ENCODE measurements at regions not wholly inside any gene's neighbourhood (a gene's known extent, or its start where the extent isn't known, plus 50 kb on each side); places are given as distances from the start of the nearest gene placed in this dataset.

DNA sequence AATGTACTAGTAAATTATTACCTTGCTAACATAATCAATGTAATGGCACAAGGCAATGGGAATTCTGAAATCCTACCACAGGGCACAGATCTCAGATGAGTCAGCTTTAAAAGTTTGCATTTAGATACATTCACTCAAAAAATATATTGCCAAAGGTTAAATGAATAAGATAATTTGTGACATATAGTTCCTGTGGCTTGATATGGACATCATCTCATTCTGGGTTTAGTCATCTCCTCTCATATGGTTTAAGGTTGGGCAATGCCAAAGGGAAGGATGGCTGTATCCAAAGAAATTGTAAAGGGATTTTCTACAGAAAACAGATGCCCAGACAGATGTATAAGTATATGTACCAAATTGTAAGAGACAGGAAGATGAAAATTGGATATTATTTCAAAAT, 1065.0 kb downstream of the LRFN5 start:
- Histone ChIP-seq H4K5ac (ENCODE audit: low read length) (no peak overlapping the region), H2BK120ac (ENCODE audit: low read depth, low read length) (no peak overlapping the region), H3K18ac (ENCODE audit: low read length) (no peak overlapping the region), H3K4me1 (ENCODE audit: control insufficient read depth, low read depth, low read length) (no peaks in the 10 kb centered on the region), H3K23ac (ENCODE audit: low read length) (no peak overlapping the region), H3K79me1 (ENCODE audit: low read length) (no peaks in the 10 kb centered on the region), H4K8ac (ENCODE audit: low read depth, low read length) (no peak overlapping the region), H3K4me3 (ENCODE audit: low read length) (no peak overlapping the region), H3K27ac (ENCODE audit: low read depth, low read length) (no peak overlapping the region), H3K9ac (ENCODE audit: low read length) (no peak overlapping the region), H3K79me2 (ENCODE audit: control insufficient read depth, insufficient read depth, low read length) (no peaks in the 10 kb centered on the region), H3K4me2 (ENCODE audit: low read length) (no peak overlapping the region), H3K36me3 (ENCODE audit: control insufficient read depth, insufficient read depth, low read length) (no peaks in the 10 kb centered on the region), H2AK5ac (ENCODE audit: low read length) (no peak overlapping the region), H3K4ac (ENCODE audit: low read depth, low read length) (no peak overlapping the region), H3K56ac (ENCODE audit: low read length) (no peak overlapping the region), H2BK15ac (replicated peaks; ENCODE audit: low read depth) (no peak overlapping the region), H3K27me3 (ENCODE audit: insufficient read depth, low read length, poor library complexity) (no peaks in the 10 kb centered on the region), H2BK5ac (ENCODE audit: low read length) (no peak overlapping the region)
- no peak for DNase-seq

DNA sequence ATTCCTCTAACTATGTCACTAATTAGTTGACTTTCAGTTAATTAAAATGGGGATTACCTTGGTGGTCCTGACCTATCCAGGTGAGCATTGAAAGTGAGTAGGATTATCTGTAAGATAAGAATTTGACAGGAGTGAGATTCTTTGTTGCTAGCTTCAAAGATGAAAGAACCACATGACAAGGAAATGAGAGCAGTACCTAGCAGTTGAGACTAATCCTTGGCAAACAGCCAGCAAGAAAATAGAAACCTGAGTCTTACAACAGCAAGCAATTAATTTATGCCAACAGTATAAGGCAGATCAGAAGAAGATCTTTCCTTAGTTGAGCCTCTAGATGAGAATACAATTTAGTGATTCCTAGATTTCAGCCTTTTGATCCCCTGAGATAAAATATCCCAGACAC, 1058.4 kb downstream of the LRFN5 start:
- no peak overlapping the region for H2BK15ac ChIP-seq (replicated peaks; ENCODE audit: low read depth)
- no peaks in the 10 kb centered on the region for H3K27me3 ChIP-seq (ENCODE audit: insufficient read depth, low read length, poor library complexity)
- no peak overlapping the region for H3K27ac ChIP-seq (ENCODE audit: low read depth, low read length)
- DNase-seq: peak; percentile 37
- H3K23ac ChIP-seq (ENCODE audit: low read length): no peak overlapping the region
- H3K18ac ChIP-seq (ENCODE audit: low read length): no peak overlapping the region
- no peak overlapping the region for H4K8ac ChIP-seq (ENCODE audit: low read depth, low read length)
- H3K4me3 ChIP-seq (ENCODE audit: low read length): no peak overlapping the region
- no peak overlapping the region for H2AK5ac ChIP-seq (ENCODE audit: low read length)
- no peak overlapping the region for H3K9ac ChIP-seq (ENCODE audit: low read length)
- H3K4me2 ChIP-seq (ENCODE audit: low read length): no peak overlapping the region
- H3K4me1 ChIP-seq (ENCODE audit: control insufficient read depth, low read depth, low read length): no peaks in the 10 kb centered on the region
- H2BK5ac ChIP-seq (ENCODE audit: low read length): no peak overlapping the region
- H4K5ac ChIP-seq (ENCODE audit: low read length): no peak overlapping the region
- H3K79me2 ChIP-seq (ENCODE audit: control insufficient read depth, insufficient read depth, low read length): no peaks in the 10 kb centered on the region
- H3K36me3 ChIP-seq (ENCODE audit: control insufficient read depth, insufficient read depth, low read length): no peaks in the 10 kb centered on the region
- no peak overlapping the region for H3K4ac ChIP-seq (ENCODE audit: low read depth, low read length)
- no peak overlapping the region for H2BK120ac ChIP-seq (ENCODE audit: low read depth, low read length)
- H3K79me1 ChIP-seq (ENCODE audit: low read length): no peaks in the 10 kb centered on the region
- H3K56ac ChIP-seq (ENCODE audit: low read length): no peak overlapping the region

DNA sequence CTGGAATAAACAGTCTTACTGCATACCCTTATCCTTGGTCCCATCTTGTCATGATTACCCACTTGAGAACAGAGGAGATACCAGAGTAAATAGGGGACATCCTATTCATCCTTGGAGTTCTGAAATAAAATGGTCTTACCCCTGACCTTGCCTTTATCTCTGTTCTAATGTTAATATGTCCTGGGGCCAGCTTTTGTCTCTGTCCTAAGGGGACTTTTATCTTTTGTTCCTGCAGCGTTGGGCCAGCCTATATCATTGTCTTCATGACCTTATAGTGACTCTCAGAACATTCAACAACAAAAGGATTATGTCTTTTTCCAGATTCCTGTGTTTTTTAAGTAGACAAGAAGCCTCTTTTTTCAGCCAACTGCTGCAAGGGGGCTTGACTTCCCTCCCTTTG, 1057.5 kb downstream of the LRFN5 start:
- no CpG with 5 or more reads among the region's 1 CpG for WGBS (ENCODE audit: extremely low coverage, insufficient coverage, low lambda C conversion rate)
- Histone ChIP-seq H3K56ac (ENCODE audit: low read length) (no peak overlapping the region), H3K18ac (ENCODE audit: low read length) (no peak overlapping the region), H2BK5ac (ENCODE audit: low read length) (no peak overlapping the region), H3K9ac (ENCODE audit: low read length) (no peak overlapping the region), H3K4me1 (ENCODE audit: control insufficient read depth, low read depth, low read length) (no peaks in the 10 kb centered on the region), H3K27me3 (ENCODE audit: insufficient read depth, low read length, poor library complexity) (no peaks in the 10 kb centered on the region), H3K79me2 (ENCODE audit: control insufficient read depth, insufficient read depth, low read length) (no peaks in the 10 kb centered on the region), H4K8ac (ENCODE audit: low read depth, low read length) (no peak overlapping the region), H3K27ac (ENCODE audit: low read depth, low read length) (no peak overlapping the region), H3K23ac (ENCODE audit: low read length) (no peak overlapping the region), H3K4ac (ENCODE audit: low read depth, low read length) (no peak overlapping the region), H3K4me3 (ENCODE audit: low read length) (no peak overlapping the region), H3K4me2 (ENCODE audit: low read length) (no peak overlapping the region), H3K36me3 (ENCODE audit: control insufficient read depth, insufficient read depth, low read length) (no peaks in the 10 kb centered on the region), H2AK5ac (ENCODE audit: low read length) (no peak overlapping the region), H2BK120ac (ENCODE audit: low read depth, low read length) (no peak overlapping the region), H4K5ac (ENCODE audit: low read length) (no peak overlapping the region), H3K79me1 (ENCODE audit: low read length) (no peaks in the 10 kb centered on the region), H2BK15ac (replicated peaks; ENCODE audit: low read depth) (no peak overlapping the region)
- DNase-seq: peak; percentile 27

- H3K4ac ChIP-seq (ENCODE audit: low read depth, low read length): no peak overlapping the region
- H2BK5ac ChIP-seq (ENCODE audit: low read length): no peak overlapping the region
- H2BK120ac ChIP-seq (ENCODE audit: low read depth, low read length): no peak overlapping the region
- H3K36me3 ChIP-seq (ENCODE audit: control insufficient read depth, insufficient read depth, low read length): no peaks in the 10 kb centered on the region
- H3K27ac ChIP-seq (ENCODE audit: low read depth, low read length): peak overlapping the region; percentile 37
- no peak overlapping the region for H3K4me3 ChIP-seq (ENCODE audit: low read length)
- H3K79me1 ChIP-seq (ENCODE audit: low read length): no peaks in the 10 kb centered on the region
- H3K4me1 ChIP-seq (ENCODE audit: control insufficient read depth, low read depth, low read length): peaks cover 9% of the 10 kb centered on the region
- peak overlapping the region; percentile 51 for H3K18ac ChIP-seq (ENCODE audit: low read length)
- H3K9ac ChIP-seq (ENCODE audit: low read length): no peak overlapping the region
- no peaks in the 10 kb centered on the region for H3K79me2 ChIP-seq (ENCODE audit: control insufficient read depth, insufficient read depth, low read length)
- H4K5ac ChIP-seq (ENCODE audit: low read length): no peak overlapping the region
- no peak overlapping the region for H2BK15ac ChIP-seq (replicated peaks; ENCODE audit: low read depth)
- no peaks in the 10 kb centered on the region for H3K27me3 ChIP-seq (ENCODE audit: insufficient read depth, low read length, poor library complexity)
- DNase-seq: peak; percentile 5
- no peak overlapping the region for H2AK5ac ChIP-seq (ENCODE audit: low read length)
- no peak overlapping the region for H3K4me2 ChIP-seq (ENCODE audit: low read length)
- no peak overlapping the region for H4K8ac ChIP-seq (ENCODE audit: low read depth, low read length)
- H3K56ac ChIP-seq (ENCODE audit: low read length): no peak overlapping the region
- no CpG with 5 or more reads among the region's 2 CpGs for WGBS (ENCODE audit: extremely low coverage, insufficient coverage, low lambda C conversion rate)
- H3K23ac ChIP-seq (ENCODE audit: low read length): no peak overlapping the region
These were observed 1048.0 kb downstream of the LRFN5 start for GRCh38 chr14:42654707-42655106.

- no peaks in the 10 kb centered on the region for H3K79me2 ChIP-seq (ENCODE audit: control insufficient read depth, insufficient read depth, low read length)
- H3K36me3 ChIP-seq (ENCODE audit: control insufficient read depth, insufficient read depth, low read length): no peaks in the 10 kb centered on the region
- H4K5ac ChIP-seq (ENCODE audit: low read length): no peak overlapping the region
- no peak overlapping the region for H3K4ac ChIP-seq (ENCODE audit: low read depth, low read length)
- no CpG with 5 or more reads among the region's 3 CpGs for WGBS (ENCODE audit: extremely low coverage, insufficient coverage, low lambda C conversion rate)
- no peak overlapping the region for H3K23ac ChIP-seq (ENCODE audit: low read length)
- no peak overlapping the region for H2AK5ac ChIP-seq (ENCODE audit: low read length)
- no peak for DNase-seq
- no peak overlapping the region for H3K4me3 ChIP-seq (ENCODE audit: low read length)
- H2BK5ac ChIP-seq (ENCODE audit: low read length): no peak overlapping the region
- H2BK15ac ChIP-seq (replicated peaks; ENCODE audit: low read depth): no peak overlapping the region
- no peak overlapping the region for H3K4me2 ChIP-seq (ENCODE audit: low read length)
- no peak overlapping the region for H4K8ac ChIP-seq (ENCODE audit: low read depth, low read length)
- H3K4me1 ChIP-seq (ENCODE audit: control insufficient read depth, low read depth, low read length): no peaks in the 10 kb centered on the region
- H3K56ac ChIP-seq (ENCODE audit: low read length): no peak overlapping the region
- no peaks in the 10 kb centered on the region for H3K79me1 ChIP-seq (ENCODE audit: low read length)
- H3K9ac ChIP-seq (ENCODE audit: low read length): no peak overlapping the region
- no peaks in the 10 kb centered on the region for H3K27me3 ChIP-seq (ENCODE audit: insufficient read depth, low read length, poor library complexity)
- no peak overlapping the region for H3K18ac ChIP-seq (ENCODE audit: low read length)
- no peak overlapping the region for H2BK120ac ChIP-seq (ENCODE audit: low read depth, low read length)
- H3K27ac ChIP-seq (ENCODE audit: low read depth, low read length): no peak overlapping the region
These were observed 1036.1 kb downstream of the LRFN5 start for GRCh38 chr14:42642787-42643186.

GRCh38 chr14:42633504-42634095, 1026.9 kb downstream of the LRFN5 start:
- DNase-seq: no peak
- WGBS (ENCODE audit: extremely low coverage, insufficient coverage, low lambda C conversion rate): no CpG with 5 or more reads among the region's 6 CpGs
- H3K18ac ChIP-seq (ENCODE audit: low read length): no peak overlapping the region
- H3K36me3 ChIP-seq (ENCODE audit: control insufficient read depth, insufficient read depth, low read length): no peaks in the 10 kb centered on the region
- no peak overlapping the region for H4K8ac ChIP-seq (ENCODE audit: low read depth, low read length)
- no peak overlapping the region for H3K27ac ChIP-seq (ENCODE audit: low read depth, low read length)
- H3K79me2 ChIP-seq (ENCODE audit: control insufficient read depth, insufficient read depth, low read length): no peaks in the 10 kb centered on the region
- H3K79me1 ChIP-seq (ENCODE audit: low read length): no peaks in the 10 kb centered on the region
- H2BK120ac ChIP-seq (ENCODE audit: low read depth, low read length): no peak overlapping the region
- no peak overlapping the region for H3K4me2 ChIP-seq (ENCODE audit: low read length)
- H3K9ac ChIP-seq (ENCODE audit: low read length): no peak overlapping the region
- H3K4me1 ChIP-seq (ENCODE audit: control insufficient read depth, low read depth, low read length): no peaks in the 10 kb centered on the region
- H3K56ac ChIP-seq (ENCODE audit: low read length): no peak overlapping the region
- H3K23ac ChIP-seq (ENCODE audit: low read length): no peak overlapping the region
- H4K5ac ChIP-seq (ENCODE audit: low read length): no peak overlapping the region
- H2BK5ac ChIP-seq (ENCODE audit: low read length): no peak overlapping the region
- no peak overlapping the region for H3K4ac ChIP-seq (ENCODE audit: low read depth, low read length)
- H3K4me3 ChIP-seq (ENCODE audit: low read length): no peak overlapping the region
- H2BK15ac ChIP-seq (replicated peaks; ENCODE audit: low read depth): no peak overlapping the region
- H3K27me3 ChIP-seq (ENCODE audit: insufficient read depth, low read length, poor library complexity): no peaks in the 10 kb centered on the region
- no peak overlapping the region for H2AK5ac ChIP-seq (ENCODE audit: low read length)
